SK-N-SH (cell line): ENCODE measurements at regions not wholly inside any gene's neighbourhood (a gene's known extent, or its start where the extent isn't known, plus 50 kb on each side); places are given as distances from the start of the nearest gene placed in this dataset.

Source experiments
- CTCF ChIA-PET: fragments of 300-600, 350-600 bp; formaldehyde crosslinking; extraction: SDS; loops from one replicate; lab custom pipeline; 2021; lab: Yijun Ruan, JAX
- POLR2A ChIA-PET: fragments of 350-600 bp; sonication (Branson Sonifier 250); formaldehyde crosslinking; extraction: SDS; loops from one replicate; lab custom pipeline; 2020; ENCODE audit warnings: antibody characterized with exemption, inconsistent platforms; lab: Yijun Ruan, JAX
- DNase-seq: peaks from one replicate; pipeline ENCODE4 v3.0.0; 2012
- H2AFZ ChIP-seq: fragments of 200-600 bp; sonication (generic); 2 replicates; pipeline ENCODE4 v1.8.1; 2016; ENCODE audit warnings: antibody characterized with exemption, mild to moderate bottlenecking, low read depth
- H3F3A ChIP-seq: fragments of 200-600 bp; sonication (generic); replicated peaks from 2 replicates; pipeline ENCODE3; 2016; ENCODE audit warnings: antibody characterized with exemption, mild to moderate bottlenecking; ENCODE audit not compliant: insufficient read depth
- H3K27ac ChIP-seq, 2 experiments: fragments of 200-500 bp in 1 of 2; fragments of 200-600 bp in 1 of 2; sonication (Bioruptor generic) in 1 of 2; sonication (generic), shearing (Covaris generic) in 1 of 2; 2 replicates each; pipeline versions ENCODE4 v1.5.1 to v1.6.1; 2014 to 2016; ENCODE audit warnings: low read depth in 2 of 2, inconsistent platforms in 1 of 2, low read length in 1 of 2, mild to moderate bottlenecking in 1 of 2, mixed read lengths in 1 of 2
- H3K27me3 ChIP-seq: fragments of 200-600 bp; sonication (generic), shearing (Covaris generic); 2 replicates; pipeline ENCODE4 v1.6.1; 2016; ENCODE audit warnings: mixed run types; ENCODE audit not compliant: insufficient read depth
- H3K36me3 ChIP-seq, 2 experiments: fragments of 200-500 bp in 1 of 2; fragments of 200-600 bp in 1 of 2; sonication (Bioruptor generic) in 1 of 2; sonication (generic) in 1 of 2; replicated peaks in 1 of 2; 2 replicates each; pipeline versions ENCODE3 to v1.5.1; 2014 to 2016; ENCODE audit warnings: low read length in 1 of 2, mild to moderate bottlenecking in 1 of 2; ENCODE audit not compliant: insufficient read depth in 2 of 2, control insufficient read depth in 1 of 2
- H3K4me1 ChIP-seq, 2 experiments: fragments of 200-500 bp in 1 of 2; fragments of 200-600 bp in 1 of 2; sonication (Bioruptor generic) in 1 of 2; sonication (generic), shearing (Covaris generic) in 1 of 2; 2 replicates each; pipeline versions ENCODE4 v1.5.1 to v1.6.1; 2014 to 2016; ENCODE audit warnings: low read depth in 1 of 2, low read length in 1 of 2, mixed run types in 1 of 2; ENCODE audit not compliant: insufficient read depth in 2 of 2, control insufficient read depth in 1 of 2
- H3K4me2 ChIP-seq: fragments of 200-600 bp; sonication (generic), shearing (Covaris generic); 2 replicates; pipeline ENCODE4 v1.6.1; 2017; ENCODE audit warnings: mixed run types
- H3K4me3 ChIP-seq, 2 experiments: fragments of 200-500 bp in 1 of 2; fragments of 200-600 bp in 1 of 2; sonication (Bioruptor generic) in 1 of 2; sonication (generic), shearing (Covaris generic) in 1 of 2; 2 replicates each; pipeline versions ENCODE4 v1.5.1 to v1.8.1; 2014 to 2016; ENCODE audit warnings: low read depth in 2 of 2, inconsistent platforms in 1 of 2, low read length in 1 of 2, mild to moderate bottlenecking in 1 of 2, mixed read lengths in 1 of 2, moderate library complexity in 1 of 2
- H3K79me2 ChIP-seq: fragments of 200-600 bp; sonication (generic); 2 replicates; pipeline ENCODE4 v1.8.1; 2017; ENCODE audit warnings: mild to moderate bottlenecking; ENCODE audit not compliant: insufficient read depth
- H3K9ac ChIP-seq: fragments of 200-600 bp; sonication (generic); 2 replicates; pipeline ENCODE4 v1.6.1; 2017; ENCODE audit warnings: mixed run types
- H3K9me2 ChIP-seq: fragments of 200-600 bp; sonication (generic); 2 replicates; pipeline ENCODE4 v1.6.1; 2017; ENCODE audit warnings: mixed run types
- H3K9me3 ChIP-seq: fragments of 200-600 bp; sonication (generic); 2 replicates; pipeline ENCODE4 v1.6.1; 2017; ENCODE audit warnings: mixed run types, mild to moderate bottlenecking, moderate library complexity
- H4K20me1 ChIP-seq: fragments of 200-600 bp; sonication (generic); 2 replicates; pipeline ENCODE4 v1.6.1; 2017; ENCODE audit warnings: mild to moderate bottlenecking, mixed run types; ENCODE audit not compliant: insufficient read depth
- CHD2 ChIP-seq: fragments of 150-350 bp; IDR thresholded peaks from 2 replicates; pipeline ENCODE4 v1.6.1; 2018; ENCODE audit warnings: low read length; ENCODE audit not compliant: partially characterized antibody
- ELF1 ChIP-seq: IDR thresholded peaks from 2 replicates; pipeline ENCODE4 v1.4.0; 2012
- EP300 ChIP-seq, 2 experiments: IDR thresholded peaks; 2 replicates each; pipeline versions ENCODE4 v1.4.0 to v1.6.1; 2012; ENCODE audit warnings: borderline replicate concordance in 1 of 2, low read depth in 1 of 2, low read length in 1 of 2
- EZH2phosphoT487 ChIP-seq: fragments of 200-600 bp; sonication (generic); IDR thresholded peaks from 2 replicates; pipeline ENCODE4 v1.6.1; 2017; ENCODE audit warnings: low read depth, mixed run types, mild to moderate bottlenecking, antibody characterized with exemption, moderate library complexity, borderline replicate concordance
- FOXJ3 ChIP-seq: sonication (generic); formaldehyde crosslinking; IDR thresholded peaks from 2 replicates; pipeline ENCODE4 v1.5.1; 2020; ENCODE audit warnings: mild to moderate bottlenecking, missing genetic modification reagents
- GATA2 ChIP-seq: sonication (generic); formaldehyde crosslinking; IDR thresholded peaks from 2 replicates; pipeline ENCODE4 v1.5.0; 2020; ENCODE audit warnings: mild to moderate bottlenecking, missing genetic modification reagents
- RAD21 ChIP-seq: IDR thresholded peaks from 2 replicates; pipeline ENCODE4 v1.6.1; 2012; ENCODE audit warnings: mild to moderate bottlenecking, low read length
- RFX5 ChIP-seq: IDR thresholded peaks from 2 replicates; pipeline ENCODE4 v1.6.1; 2012; ENCODE audit warnings: mild to moderate bottlenecking, improper control_type of control experiment, low read length
- TAF1 ChIP-seq: IDR thresholded peaks from 2 replicates; pipeline ENCODE4 v1.6.1; 2012; ENCODE audit warnings: low read depth, mild to moderate bottlenecking, low read length, moderate library complexity, borderline replicate concordance
- TCF12 ChIP-seq: IDR thresholded peaks from 2 replicates; pipeline ENCODE4 v1.4.0; 2012
- TEAD4 ChIP-seq: IDR thresholded peaks from 2 replicates; pipeline ENCODE4 v1.4.0; 2012; ENCODE audit warnings: mild to moderate bottlenecking, borderline replicate concordance; ENCODE audit not compliant: insufficient read depth
- YY1 ChIP-seq: IDR thresholded peaks from 2 replicates; pipeline ENCODE4 v1.4.0; 2012; ENCODE audit warnings: low read depth, mild to moderate bottlenecking
- WGBS: methylation state at CpG from one replicate; pipeline ENCODE4 v1.1.6; 2017; ENCODE audit warnings: low lambda C conversion rate; 5-methylcytosine and 5-hydroxymethylcytosine counted together
- TF ChIP-seq, protein P1 (sequence below): fragments of 150-350 bp; IDR thresholded peaks from 2 replicates; pipeline ENCODE4 v1.6.1; 2016; ENCODE audit warnings: mild to moderate bottlenecking, low read depth, low read length

- TF ChIP-seq ELF1 = no peak
- no peak for TF ChIP-seq EP300 (IDR thresholded peaks at IDR 0.05; ENCODE audit: borderline replicate concordance in 1 of 2, low read depth in 1 of 2, low read length in 1 of 2)
- TF ChIP-seq, protein P1, sequence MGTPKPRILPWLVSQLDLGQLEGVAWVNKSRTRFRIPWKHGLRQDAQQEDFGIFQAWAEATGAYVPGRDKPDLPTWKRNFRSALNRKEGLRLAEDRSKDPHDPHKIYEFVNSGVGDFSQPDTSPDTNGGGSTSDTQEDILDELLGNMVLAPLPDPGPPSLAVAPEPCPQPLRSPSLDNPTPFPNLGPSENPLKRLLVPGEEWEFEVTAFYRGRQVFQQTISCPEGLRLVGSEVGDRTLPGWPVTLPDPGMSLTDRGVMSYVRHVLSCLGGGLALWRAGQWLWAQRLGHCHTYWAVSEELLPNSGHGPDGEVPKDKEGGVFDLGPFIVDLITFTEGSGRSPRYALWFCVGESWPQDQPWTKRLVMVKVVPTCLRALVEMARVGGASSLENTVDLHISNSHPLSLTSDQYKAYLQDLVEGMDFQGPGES = no peak
- no peak for TF ChIP-seq CHD2
- TF ChIP-seq TCF12 = no peak
- TF ChIP-seq FOXJ3 (CRISPR knock-in tag) = no peak
Measured at GRCh38 chr18:10074728-10075127, 160.9 kb downstream of the VAPA start (continued).

GRCh38 chr18:10076502-10077030, 162.8 kb downstream of the VAPA start:
- Histone ChIP-seq H3K9me2 (no peaks in the 10 kb centered on the region), H3K27ac (no peak overlapping the region), H3K4me2 (no peak overlapping the region), H2AFZ (no peak overlapping the region), H3K27me3 (no peaks in the 10 kb centered on the region; the same call in 1 of the 2 replicates), H3K9me3 (no peaks in the 10 kb centered on the region), H3K4me3 (no peak overlapping the region), H3K4me1 (no peaks in the 10 kb centered on the region), H3F3A (no peaks in the 10 kb centered on the region), H3K79me2 (no peaks in the 10 kb centered on the region), H3K36me3 (no peaks in the 10 kb centered on the region), H3K9ac (no peak overlapping the region), H4K20me1 (no peaks in the 10 kb centered on the region)
- no peak for DNase-seq
- ChIA-PET CTCF (interaction anchor here (1.7 kb wide), 1 partner anchor 11 kb away, joined by 5 read pairs; no protein-coding TSS in a partner anchor), POLR2A (no interaction called here)
- 78% methylated on average over 5 of the region's 5 CpGs for WGBS
- no peak for TF ChIP-seq GATA2 (CRISPR knock-in tag)

DNA sequence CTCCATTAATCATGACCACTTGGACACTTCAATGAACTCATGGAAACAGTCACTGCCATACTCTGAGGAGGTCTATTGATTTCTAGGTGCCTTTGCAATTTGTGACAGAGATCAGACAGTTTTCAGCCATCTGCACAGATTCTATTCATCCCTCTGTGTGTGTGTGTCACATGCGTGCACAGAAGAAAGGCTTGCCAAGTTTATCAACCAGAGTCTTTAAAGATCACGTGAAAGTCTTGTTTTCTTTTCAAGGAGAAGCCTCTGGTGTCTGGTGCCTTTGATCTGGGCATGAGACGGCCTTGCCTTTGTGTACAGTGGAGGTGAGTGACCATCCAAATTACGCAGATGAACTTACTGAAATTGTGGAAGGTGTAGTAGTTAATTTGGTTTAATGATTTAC, 164.2 kb downstream of the VAPA start:
- no peak overlapping the region for H3K4me3 ChIP-seq
- no peak overlapping the region for H3K9ac ChIP-seq
- no peak overlapping the region for H3K27ac ChIP-seq
- no peaks in the 10 kb centered on the region for H3K4me1 ChIP-seq
- H3K9me2 ChIP-seq = no peaks in the 10 kb centered on the region
- no peaks in the 10 kb centered on the region for H3K79me2 ChIP-seq
- no peaks in the 10 kb centered on the region for H3K36me3 ChIP-seq
- H4K20me1 ChIP-seq = no peaks in the 10 kb centered on the region
- no peaks in the 10 kb centered on the region for H3K9me3 ChIP-seq
- CTCF ChIA-PET = no interaction called here
- DNase-seq = no peak
- no peaks in the 10 kb centered on the region; the same call in 1 of the 2 replicates for H3K27me3 ChIP-seq
- POLR2A ChIA-PET = no interaction called here
- no peaks in the 10 kb centered on the region for H3F3A ChIP-seq
- no peak overlapping the region for H2AFZ ChIP-seq
- no peak for TF ChIP-seq RAD21
- TF ChIP-seq TEAD4 = no peak
- no peak for TF ChIP-seq YY1
- no peak for TF ChIP-seq EZH2phosphoT487
- no peak for TF ChIP-seq TAF1
- TF ChIP-seq TCF12 = no peak
- no peak for TF ChIP-seq ELF1
- TF ChIP-seq EP300 (IDR thresholded peaks at IDR 0.05; ENCODE audit: borderline replicate concordance in 1 of 2, low read depth in 1 of 2, low read length in 1 of 2) = no peak
- TF ChIP-seq GATA2 (CRISPR knock-in tag) = no peak
- no peak for TF ChIP-seq RFX5
- TF ChIP-seq, protein P1 = no peak
- no peak overlapping the region for H3K4me2 ChIP-seq
- 58% methylated on average over 4 of the region's 4 CpGs for WGBS
